A549 (cell line): ENCODE measurements at regions not wholly inside any gene's neighbourhood (a gene's known extent, or its start where the extent isn't known, plus 50 kb on each side); places are given as distances from the start of the nearest gene placed in this dataset.
"Not testable (repeated sequence)": the region's sequence is repeated elsewhere in the genome, so short reads cannot be mapped to it uniquely, and the experiment has no call there.

Experiments
- ATAC-seq, 2 experiments: fragments of 200-7000 bp in 1 of 2; fragments of >200 bp in 1 of 2; cut with Nextera tagmentation in 1 of 2; cut with Tn5 transposase in 1 of 2; 3 replicates each; pipeline versions ENCODE4 v1.8.0 to v1.9.1; 2018 to 2020; ENCODE audit warnings: mild to moderate bottlenecking in 1 of 2, moderate library complexity in 1 of 2
- CTCF ChIA-PET: fragments of 300-600 bp; sonication (Branson Sonifier 250); formaldehyde crosslinking; extraction: SDS; loops from one replicate; lab custom pipeline; 2021; ENCODE audit warnings: antibody characterized with exemption, inconsistent platforms; lab: Yijun Ruan, JAX
- POLR2A ChIA-PET: fragments of 350-600 bp; formaldehyde crosslinking; extraction: SDS; loops from one replicate; lab custom pipeline; 2021; ENCODE audit warnings: antibody characterized with exemption, inconsistent platforms; lab: Yijun Ruan, JAX
- DNase-seq, 2 experiments: peaks; one replicate each; pipeline versions ENCODE4 v3.0.0 to v3.0.0-alpha.2; 2011 to 2016; ENCODE audit warnings: low read depth in 1 of 2, low spot score in 1 of 2
- FAIRE-seq: peaks from 2 replicates; lab custom pipeline; 2011; peaks lifted over from hg19 to GRCh38; lab: Jason Lieb, UNC
- H3K27ac ChIP-seq, 2 experiments: fragments of >200 bp; sonication (Bioruptor Twin); formaldehyde crosslinking; 3 replicates each; pipeline ENCODE4 v1.5.1; 2016 to 2017
- H3K4me1 ChIP-seq: fragments of >200 bp; sonication (Bioruptor Twin); formaldehyde crosslinking; 3 replicates; pipeline ENCODE4 v1.6.1; 2016
- H3K4me2 ChIP-seq: fragments of >200 bp; sonication (Bioruptor Twin); formaldehyde crosslinking; 3 replicates; pipeline ENCODE4 v1.6.1; 2016
- H3K4me3 ChIP-seq: fragments of >200 bp; sonication (Bioruptor Twin); formaldehyde crosslinking; 3 replicates; pipeline ENCODE4 v1.5.1; 2016
- H3K9me3 ChIP-seq: fragments of >200 bp; sonication (Bioruptor Twin); formaldehyde crosslinking; 3 replicates; pipeline ENCODE4 v1.6.1; 2016
- MAX ChIP-seq: IDR thresholded peaks from 2 replicates; pipeline ENCODE4 v1.6.1; 2012
- RAD21 ChIP-seq, 2 experiments: fragments of >200 bp in 1 of 2; sonication (Bioruptor Twin) in 1 of 2; formaldehyde crosslinking in 1 of 2; IDR thresholded peaks in 1 of 2; conservative IDR thresholded peaks in 1 of 2; 2 replicates in 1 of 2; 3 replicates in 1 of 2; pipeline ENCODE4 v1.6.1; 2012 to 2018; ENCODE audit warnings: inconsistent platforms in 1 of 2
- RNF2 ChIP-seq: fragments of 200-600 bp; sonication (generic); IDR thresholded peaks from 2 replicates; pipeline ENCODE4 v1.6.1; 2016; ENCODE audit warnings: low read depth, mild to moderate bottlenecking, antibody characterized with exemption, moderate library complexity, borderline replicate concordance
- SMC3 ChIP-seq: fragments of >200 bp; sonication (Bioruptor Twin); formaldehyde crosslinking; IDR thresholded peaks from 3 replicates; pipeline ENCODE4 v1.6.1; 2018; ENCODE audit warnings: inconsistent platforms
- WGBS: methylation state at CpG from one replicate; pipeline ENCODE4 v1.1.6; 2017; ENCODE audit errors: missing lambda C conversion rate; 5-methylcytosine and 5-hydroxymethylcytosine counted together
- TF ChIP-seq, protein P1 (sequence below): IDR thresholded peaks from 2 replicates; pipeline ENCODE4 v1.6.1; 2012; ENCODE audit warnings: low read depth, borderline replicate concordance
- TF ChIP-seq, protein P2 (sequence below): fragments of >200 bp; sonication (Bioruptor Twin); formaldehyde crosslinking; IDR thresholded peaks from 3 replicates; pipeline ENCODE4 v1.5.1; 2016

DNA sequence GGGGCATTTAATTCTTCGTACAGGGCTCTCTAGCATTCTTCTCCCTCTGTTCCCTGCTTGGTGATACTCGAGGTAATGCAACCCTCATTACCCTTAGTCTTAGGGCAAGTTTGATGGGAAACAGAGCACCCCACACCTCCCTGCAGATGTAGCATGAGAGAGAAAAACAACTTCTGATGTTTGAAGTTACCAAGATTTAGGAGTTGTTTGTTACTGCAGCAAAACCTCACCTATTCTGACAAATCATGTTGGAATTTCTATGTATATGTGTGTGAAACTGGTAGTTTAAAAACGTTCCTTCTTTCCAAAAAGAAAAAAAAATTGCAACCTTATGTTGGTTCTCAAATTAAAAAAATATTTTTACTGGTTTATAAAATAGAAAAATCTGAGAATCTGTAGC, 145.3 kb upstream of the FAM90A26 start:
- 0% methylated on average over 3 of the region's 3 CpGs for WGBS
- ATAC-seq, H3K4me2 ChIP-seq, CTCF ChIA-PET, POLR2A ChIA-PET, H3K9me3 ChIP-seq, H3K27ac ChIP-seq, DNase-seq, H3K4me1 ChIP-seq, H3K4me3 ChIP-seq, FAIRE-seq: not testable (repeated sequence)

GRCh38 chr4:9009792-9010191, 138.2 kb upstream of the HMX1 start:
- H3K9me3 ChIP-seq, ATAC-seq, H3K4me1 ChIP-seq, FAIRE-seq, POLR2A ChIA-PET, H3K4me3 ChIP-seq, DNase-seq, H3K4me2 ChIP-seq, H3K27ac ChIP-seq: not testable (repeated sequence)
- WGBS = 20% methylated on average over 3 of the region's 4 CpGs
- CTCF ChIA-PET = interaction anchor here (1.4 kb wide), 1 partner anchor 9 kb away, joined by 7 read pairs; no protein-coding TSS in a partner anchor

GRCh38 chr4:9008407-9008806, 136.8 kb upstream of the HMX1 start:
- H3K4me1 ChIP-seq, POLR2A ChIA-PET, DNase-seq, ATAC-seq, FAIRE-seq, H3K9me3 ChIP-seq, H3K4me3 ChIP-seq, H3K27ac ChIP-seq, H3K4me2 ChIP-seq: not testable (repeated sequence)
- WGBS = 6% methylated on average over 2 of the region's 4 CpGs
- CTCF ChIA-PET = interaction anchor here (1.4 kb wide), 1 partner anchor 8 kb away, joined by 7 read pairs; no protein-coding TSS in a partner anchor

- H3K4me3 ChIP-seq, FAIRE-seq, ATAC-seq, H3K27ac ChIP-seq, H3K4me1 ChIP-seq, POLR2A ChIA-PET, DNase-seq, H3K9me3 ChIP-seq: not testable (repeated sequence)
- CTCF ChIA-PET = interaction anchor here (0.5 to 0.7 kb wide), 7 partner anchors 8 to 1122 kb away, joined by 3 to 7 read pairs (median 3); no protein-coding TSS in a partner anchor
- H3K4me2 ChIP-seq = peak overlapping the region; percentile 58; the same call in 2 of the 3 replicates
- 20% methylated on average over 1 of the region's 28 CpGs for WGBS
Observed at GRCh38 chr4:9001153-9001552, 129.5 kb upstream of the HMX1 start.

GRCh38 chr4:9000505-9001001, 128.9 kb upstream of the HMX1 start:
- WGBS = no CpG with 5 or more reads among the region's 52 CpGs
- TF ChIP-seq, protein P1, sequence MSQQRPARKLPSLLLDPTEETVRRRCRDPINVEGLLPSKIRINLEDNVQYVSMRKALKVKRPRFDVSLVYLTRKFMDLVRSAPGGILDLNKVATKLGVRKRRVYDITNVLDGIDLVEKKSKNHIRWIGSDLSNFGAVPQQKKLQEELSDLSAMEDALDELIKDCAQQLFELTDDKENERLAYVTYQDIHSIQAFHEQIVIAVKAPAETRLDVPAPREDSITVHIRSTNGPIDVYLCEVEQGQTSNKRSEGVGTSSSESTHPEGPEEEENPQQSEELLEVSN = peak; percentile 69; the same call in 1 of the 2 replicates
- peak; percentile 79; the same call in 1 of the 2 replicates for TF ChIP-seq RNF2
- TF ChIP-seq RAD21 (conservative IDR thresholded peaks at IDR 0.05 in 1 of 2, IDR thresholded peaks at IDR 0.05 in 1 of 2) = peak; percentile 25 to 59; a peak in 4 of 5 replicates
- TF ChIP-seq, protein P2, sequence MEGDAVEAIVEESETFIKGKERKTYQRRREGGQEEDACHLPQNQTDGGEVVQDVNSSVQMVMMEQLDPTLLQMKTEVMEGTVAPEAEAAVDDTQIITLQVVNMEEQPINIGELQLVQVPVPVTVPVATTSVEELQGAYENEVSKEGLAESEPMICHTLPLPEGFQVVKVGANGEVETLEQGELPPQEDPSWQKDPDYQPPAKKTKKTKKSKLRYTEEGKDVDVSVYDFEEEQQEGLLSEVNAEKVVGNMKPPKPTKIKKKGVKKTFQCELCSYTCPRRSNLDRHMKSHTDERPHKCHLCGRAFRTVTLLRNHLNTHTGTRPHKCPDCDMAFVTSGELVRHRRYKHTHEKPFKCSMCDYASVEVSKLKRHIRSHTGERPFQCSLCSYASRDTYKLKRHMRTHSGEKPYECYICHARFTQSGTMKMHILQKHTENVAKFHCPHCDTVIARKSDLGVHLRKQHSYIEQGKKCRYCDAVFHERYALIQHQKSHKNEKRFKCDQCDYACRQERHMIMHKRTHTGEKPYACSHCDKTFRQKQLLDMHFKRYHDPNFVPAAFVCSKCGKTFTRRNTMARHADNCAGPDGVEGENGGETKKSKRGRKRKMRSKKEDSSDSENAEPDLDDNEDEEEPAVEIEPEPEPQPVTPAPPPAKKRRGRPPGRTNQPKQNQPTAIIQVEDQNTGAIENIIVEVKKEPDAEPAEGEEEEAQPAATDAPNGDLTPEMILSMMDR = peak; percentile 55
- TF ChIP-seq SMC3 = peak; percentile 66
- 0 out of 2 replicates have a peak, but pooled peaks have one; percentile 22 for TF ChIP-seq MAX
- POLR2A ChIA-PET, H3K9me3 ChIP-seq, H3K27ac ChIP-seq, H3K4me1 ChIP-seq, FAIRE-seq, H3K4me3 ChIP-seq: not testable (repeated sequence)
- CTCF ChIA-PET = interaction anchor here (0.5 to 1.4 kb wide), 8 partner anchors 9 to 1123 kb away, joined by 3 to 7 read pairs (median 3); no protein-coding TSS in a partner anchor
- ATAC-seq (peak; percentile 56 to 92; a peak in 5 of 6 replicates), DNase-seq (peak; percentile 5 to 18)
- peak overlapping the region; percentile 58 for H3K4me2 ChIP-seq

DNA sequence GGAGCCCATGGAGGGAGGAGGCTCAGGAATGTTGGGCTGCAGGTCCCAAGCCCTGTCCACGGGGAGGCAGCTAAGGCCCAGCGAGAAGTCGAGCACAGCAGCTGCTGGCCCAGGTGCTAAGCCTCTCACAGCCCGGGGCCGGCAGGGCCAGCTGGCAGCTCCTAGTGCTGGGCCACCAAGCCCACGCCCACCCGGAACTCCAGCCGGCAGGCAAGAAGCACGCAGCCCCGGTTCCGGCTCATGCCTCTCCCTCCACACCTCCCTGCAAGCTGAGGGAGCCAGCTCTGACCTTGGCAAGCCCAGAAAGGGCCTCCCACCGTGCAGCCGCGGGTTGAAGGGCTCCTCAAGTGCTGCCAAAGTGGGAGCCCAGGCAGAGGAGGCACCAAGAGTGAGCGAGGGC, 121.3 kb upstream of the HMX1 start:
- H3K4me3 ChIP-seq, H3K9me3 ChIP-seq, POLR2A ChIA-PET, H3K4me2 ChIP-seq, CTCF ChIA-PET, H3K27ac ChIP-seq, H3K4me1 ChIP-seq, ATAC-seq, DNase-seq, FAIRE-seq: not testable (repeated sequence)
- 10% methylated on average over 4 of the region's 15 CpGs for WGBS

- FAIRE-seq, H3K4me2 ChIP-seq, POLR2A ChIA-PET, ATAC-seq, H3K9me3 ChIP-seq, H3K4me3 ChIP-seq, H3K27ac ChIP-seq, H3K4me1 ChIP-seq: not testable (repeated sequence)
- DNase-seq = peak in 1 of 2 experiments; percentile 1
- CTCF ChIA-PET = interaction anchor here (1.5 kb wide), 1 partner anchor 8 kb away, joined by 3 read pairs; no protein-coding TSS in a partner anchor
Observed at GRCh38 chr4:8991449-8991848, 119.8 kb upstream of the HMX1 start.

- H3K4me1 ChIP-seq, FAIRE-seq, DNase-seq, H3K27ac ChIP-seq, H3K9me3 ChIP-seq, H3K4me2 ChIP-seq, H3K4me3 ChIP-seq, POLR2A ChIA-PET, ATAC-seq: not testable (repeated sequence)
- CTCF ChIA-PET = interaction anchor here (1.5 kb wide), 1 partner anchor 9 kb away, joined by 3 read pairs; no protein-coding TSS in a partner anchor
- WGBS = 31% methylated on average over 7 of the region's 18 CpGs
Observed at GRCh38 chr4:8990341-8990740, 118.7 kb upstream of the HMX1 start.

DNA sequence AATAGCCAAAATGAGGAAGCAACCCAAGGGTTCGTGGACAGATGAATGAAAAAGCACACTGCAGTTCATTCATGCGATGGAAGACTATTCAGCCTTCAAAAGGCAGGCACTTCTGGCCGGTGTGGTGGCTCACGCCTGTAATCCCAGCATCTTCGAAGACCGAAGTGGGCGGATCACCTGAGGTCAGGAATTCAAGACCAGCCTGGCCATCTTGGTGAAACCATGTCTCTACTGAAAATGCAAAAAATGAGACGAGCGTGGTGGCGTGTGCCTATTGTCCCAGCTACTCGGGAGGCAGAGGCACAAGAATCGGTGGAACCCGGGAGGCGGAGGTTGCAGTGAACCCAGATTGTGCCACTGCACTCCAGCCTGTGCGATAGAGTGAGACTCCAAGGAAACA, 114.1 kb upstream of the HMX1 start:
- ATAC-seq, H3K4me1 ChIP-seq, DNase-seq, H3K27ac ChIP-seq, POLR2A ChIA-PET, H3K4me3 ChIP-seq, H3K9me3 ChIP-seq, FAIRE-seq, CTCF ChIA-PET, H3K4me2 ChIP-seq: not testable (repeated sequence)
- WGBS = 73% methylated on average over 15 of the region's 15 CpGs
